ENCODE measurements at regions not wholly inside any gene's neighbourhood (a gene's known extent, or its start where the extent isn't known, plus 50 kb on each side); places are given as distances from the start of the nearest gene placed in this dataset.

DNA sequence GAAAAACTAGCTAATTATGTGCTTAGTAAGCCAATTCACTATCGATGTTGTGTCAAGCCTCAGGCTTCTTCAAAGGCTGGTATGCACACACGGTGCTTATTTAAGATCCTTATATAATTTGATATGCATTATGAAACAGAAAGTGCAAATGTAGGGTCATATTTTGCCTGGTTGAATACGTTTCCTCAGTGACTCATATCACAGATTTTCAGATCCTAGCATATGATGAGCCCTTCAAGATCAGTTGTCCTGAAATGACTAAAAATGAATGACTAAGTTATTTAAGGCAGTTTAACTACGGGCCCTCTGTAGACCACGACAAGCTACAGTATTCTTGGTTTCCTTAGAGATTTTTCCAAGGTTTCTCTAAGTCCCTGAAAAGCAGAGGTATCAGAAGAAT is 778.3 kb downstream of the PRELID2 start:
- TF ChIP-seq RNF2 (IDR thresholded peaks at IDR 0.05; ENCODE audit: borderline replicate concordance, low read depth) (no peak), EHF (CRISPR knock-in tag; IDR thresholded peaks at IDR 0.05) (no peak), PBX3 (IDR thresholded peaks at IDR 0.05) (no peak)
- no peak for DNase-seq (ENCODE audit: low read depth in 1 of 2, low spot score in 1 of 2)
- Histone ChIP-seq H3K27ac (no peak overlapping the region), H3K4me3 (no peak overlapping the region), H3K4me2 (no peak overlapping the region), H3K9me3 (no peaks in the 10 kb centered on the region), H3K4me1 (no peaks in the 10 kb centered on the region)
- ATAC-seq: no peak
- no peak for FAIRE-seq
- WGBS (ENCODE audit: missing lambda C conversion rate): 3% methylated on average over 5 of the region's 5 CpGs
- ChIA-PET CTCF (no interaction called here), POLR2A (no interaction called here)

GRCh38 chr5:145050181-145050580 is 785.0 kb downstream of the PRELID2 start:
- no peak overlapping the region for H3K4me3 ChIP-seq
- no peaks in the 10 kb centered on the region for H3K4me1 ChIP-seq
- POLR2A ChIA-PET: no interaction called here
- H3K4me2 ChIP-seq: no peak overlapping the region
- WGBS (ENCODE audit: missing lambda C conversion rate): 0% methylated on average over 1 of the region's 1 CpG
- H3K9me3 ChIP-seq: no peaks in the 10 kb centered on the region
- no peak for TF ChIP-seq POLR2AphosphoS2 (conservative IDR thresholded peaks at IDR 0.05; ENCODE audit: low read length)
- no peak for TF ChIP-seq TFCP2L1 (CRISPR knock-in tag; IDR thresholded peaks at IDR 0.05)
- no peak for TF ChIP-seq CBX2 (IDR thresholded peaks at IDR 0.05; ENCODE audit: borderline replicate concordance, low read depth)
- TF ChIP-seq POLR2A (IDR thresholded peaks at IDR 0.05; ENCODE audit: low read length): no peak
- FAIRE-seq: no peak
- no peak overlapping the region for H3K27ac ChIP-seq
- CTCF ChIA-PET: no interaction called here
- no peak for ATAC-seq
- no peak for DNase-seq (ENCODE audit: low read depth in 1 of 2, low spot score in 1 of 2)

DNA sequence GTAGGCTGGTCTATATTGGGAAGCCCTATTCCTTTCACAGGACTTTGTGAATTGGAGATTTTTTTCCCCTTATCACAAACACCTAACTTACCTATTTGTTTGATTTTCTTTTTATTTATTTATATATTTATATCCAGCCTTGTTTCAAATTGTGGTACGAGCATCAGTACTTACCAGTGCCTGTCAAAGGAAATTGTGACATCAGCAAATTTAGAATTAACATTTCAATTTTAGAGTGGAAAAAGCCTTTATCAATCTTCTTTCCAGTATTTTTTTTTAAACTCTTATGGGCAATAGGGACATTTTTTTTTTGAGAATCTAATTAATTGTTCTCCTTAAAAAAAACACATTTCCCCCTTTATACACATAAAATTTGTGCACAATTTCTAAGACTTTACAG is 790.2 kb downstream of the PRELID2 start:
- no peak for DNase-seq (ENCODE audit: low read depth in 1 of 2, low spot score in 1 of 2)
- no peak for FAIRE-seq
- WGBS (ENCODE audit: missing lambda C conversion rate): 2% methylated on average over 1 of the region's 1 CpG
- Histone ChIP-seq H3K4me1 (no peaks in the 10 kb centered on the region), H3K4me2 (no peak overlapping the region), H3K4me3 (no peak overlapping the region), H3K27ac (no peak overlapping the region), H3K9me3 (no peaks in the 10 kb centered on the region)
- CTCF ChIA-PET: no interaction called here
- POLR2A ChIA-PET: no interaction called here
- ATAC-seq: no peak
- TF ChIP-seq FOXS1 (CRISPR knock-in tag; IDR thresholded peaks at IDR 0.05) (no peak), NPAS2 (CRISPR knock-in tag; IDR thresholded peaks at IDR 0.05; ENCODE audit: borderline replicate concordance) (no peak), MAFK (IDR thresholded peaks at IDR 0.05; ENCODE audit: partially characterized antibody) (peak; percentile 24)

- Histone ChIP-seq H3K4me1 (no peaks in the 10 kb centered on the region), H3K4me3 (no peak overlapping the region), H3K27ac (no peak overlapping the region), H3K9me3 (no peaks in the 10 kb centered on the region), H3K4me2 (no peak overlapping the region)
- ChIA-PET CTCF (interaction anchor here (1.3 kb wide), 1 partner anchor 13 kb away, joined by 3 read pairs; no protein-coding TSS in a partner anchor), POLR2A (no interaction called here)
- DNase-seq (ENCODE audit: low read depth in 1 of 2, low spot score in 1 of 2) (no peak), ATAC-seq (no peak), FAIRE-seq (no peak)
- TF ChIP-seq ZNF302 (CRISPR knock-in tag; IDR thresholded peaks at IDR 0.05): no peak
- no peak for TF ChIP-seq CTCF (IDR thresholded peaks at IDR 0.05)
- no peak for TF ChIP-seq SMC3 (IDR thresholded peaks at IDR 0.05)
- TF ChIP-seq ZSCAN20 (CRISPR knock-in tag; IDR thresholded peaks at IDR 0.05): no peak
- TF ChIP-seq MYC (IDR thresholded peaks at IDR 0.05; ENCODE audit: borderline replicate concordance, low read length): no peak
- TF ChIP-seq CHD2 (IDR thresholded peaks at IDR 0.05; ENCODE audit: low read length, partially characterized antibody): no peak
- TF ChIP-seq HOXA7 (CRISPR knock-in tag; IDR thresholded peaks at IDR 0.05): no peak
- no peak for TF ChIP-seq CHD4 (IDR thresholded peaks at IDR 0.05; ENCODE audit: borderline replicate concordance)
- no peak for TF ChIP-seq RARB (CRISPR knock-in tag; IDR thresholded peaks at IDR 0.05)
- no peak for TF ChIP-seq NR3C1 (IDR thresholded peaks at IDR 0.05)
- no peak for TF ChIP-seq HOXB13 (CRISPR knock-in tag; IDR thresholded peaks at IDR 0.05; ENCODE audit: low read depth)
- TF ChIP-seq USF2 (IDR thresholded peaks at IDR 0.05): no peak
- TF ChIP-seq EP300 (IDR thresholded peaks at IDR 0.05): no peak
- TF ChIP-seq GATA3 (IDR thresholded peaks at IDR 0.05; ENCODE audit: borderline replicate concordance): no peak
- no peak for TF ChIP-seq JUN (IDR thresholded peaks at IDR 0.05)
- TF ChIP-seq KDM5A (IDR thresholded peaks at IDR 0.05): no peak
- TF ChIP-seq TP53 (CRISPR knock-in tag; IDR thresholded peaks at IDR 0.05): no peak
- no peak for TF ChIP-seq NPAS2 (CRISPR knock-in tag; IDR thresholded peaks at IDR 0.05; ENCODE audit: borderline replicate concordance)
- 15% methylated on average over 1 of the region's 1 CpG for WGBS (ENCODE audit: missing lambda C conversion rate)
Observed at GRCh38 chr5:145028626-145029025, 806.5 kb downstream of the PRELID2 start.

Measured in A549 (cell line).